IPS-18c (cell line): ENCODE measurements at regions not wholly inside any gene's neighbourhood (a gene's known extent, or its start where the extent isn't known, plus 50 kb on each side); places are given as distances from the start of the nearest gene placed in this dataset.
"Not testable (repeated sequence)": the region's sequence is repeated elsewhere in the genome, so short reads cannot be mapped to it uniquely, and the experiment has no call there.

Source experiments
- H3K4me3 ChIP-seq: 2 replicates; pipeline ENCODE4 v1.7.0; 2013; ENCODE audit warnings: low read depth, mild to moderate bottlenecking, low read length, moderate library complexity; ENCODE audit not compliant: insufficient read depth
- H3K9me3 ChIP-seq: one replicate; pipeline ENCODE4 v1.6.1; 2013; ENCODE audit warnings: mild to moderate bottlenecking, low read length, moderate library complexity; ENCODE audit not compliant: control insufficient read depth, insufficient read depth

- H3K9me3 ChIP-seq: no peaks in the 10 kb centered on the region
Measured at GRCh38 chr10:7108141-7108540, 302.7 kb downstream of the SFMBT2 start.

GRCh38 chr10:7107285-7107684 lies 303.5 kb downstream of the SFMBT2 start:
- Histone ChIP-seq H3K9me3 (no peaks in the 10 kb centered on the region), H3K4me3 (no peak overlapping the region)

More at GRCh38 chr10:7108141-7108540, 302.7 kb downstream of the SFMBT2 start:
- no peak overlapping the region for H3K4me3 ChIP-seq

DNA sequence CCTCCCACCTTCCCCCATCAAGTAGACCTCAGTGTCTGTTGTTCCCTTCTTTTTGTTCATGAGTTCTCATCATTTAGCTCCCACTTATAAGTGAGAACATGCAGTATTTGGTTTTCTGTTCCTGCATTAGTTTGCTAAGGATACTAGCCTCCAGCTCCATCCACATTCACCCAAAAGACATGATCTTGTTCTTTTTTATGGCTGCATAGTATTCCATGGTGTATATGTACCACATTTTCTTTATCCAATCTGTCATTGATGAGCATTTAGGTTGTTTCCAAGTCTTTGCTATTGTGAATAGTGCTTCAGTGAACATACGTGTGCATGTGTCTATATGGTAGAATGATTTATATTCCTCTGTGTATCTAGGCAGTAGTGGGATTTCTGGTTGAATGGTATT lies 306.5 kb downstream of the SFMBT2 start:
- H3K9me3 ChIP-seq, H3K4me3 ChIP-seq: not testable (repeated sequence)

DNA sequence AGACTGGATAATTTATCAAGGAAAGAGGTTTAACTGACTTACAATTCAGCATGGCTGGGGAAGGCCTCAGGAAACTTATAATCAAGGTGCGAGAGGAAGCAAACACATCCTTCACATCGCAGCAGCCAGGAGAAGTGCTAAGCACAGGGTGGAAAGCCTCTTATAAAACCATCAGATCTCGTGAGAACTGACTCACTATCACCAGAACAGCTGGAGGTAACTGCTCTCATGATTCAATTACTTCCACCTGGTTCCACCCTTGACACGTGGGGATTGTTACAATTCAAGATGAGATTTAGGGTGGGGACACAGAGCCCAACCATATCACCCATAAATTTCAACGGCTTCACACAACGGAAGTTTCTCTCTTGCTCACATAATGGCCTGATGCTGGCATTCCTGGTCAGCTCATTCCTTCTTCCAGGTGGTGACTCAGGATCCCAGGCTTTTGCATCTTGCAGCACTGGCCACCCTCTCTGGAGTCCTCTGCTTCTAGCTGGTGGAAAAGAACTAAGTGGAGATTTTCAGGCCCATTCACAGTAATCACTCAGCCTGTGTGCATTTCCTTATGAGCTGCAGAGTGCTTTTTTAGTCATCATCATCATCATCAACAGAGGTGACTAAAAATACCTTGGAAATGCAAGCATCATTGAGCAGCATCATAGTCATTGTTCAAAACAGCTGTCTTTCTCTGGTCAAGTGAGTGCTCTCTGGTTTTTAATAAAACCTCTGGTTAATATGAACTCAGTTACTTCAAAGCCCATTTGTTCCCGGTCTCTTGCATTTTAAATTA lies 308.1 kb downstream of the SFMBT2 start:
- Histone ChIP-seq H3K9me3 (no peaks in the 10 kb centered on the region), H3K4me3 (no peak overlapping the region)

- Histone ChIP-seq H3K4me3 (no peak overlapping the region), H3K9me3 (no peaks in the 10 kb centered on the region)
Measured at GRCh38 chr10:7102084-7102483, 308.8 kb downstream of the SFMBT2 start.

DNA sequence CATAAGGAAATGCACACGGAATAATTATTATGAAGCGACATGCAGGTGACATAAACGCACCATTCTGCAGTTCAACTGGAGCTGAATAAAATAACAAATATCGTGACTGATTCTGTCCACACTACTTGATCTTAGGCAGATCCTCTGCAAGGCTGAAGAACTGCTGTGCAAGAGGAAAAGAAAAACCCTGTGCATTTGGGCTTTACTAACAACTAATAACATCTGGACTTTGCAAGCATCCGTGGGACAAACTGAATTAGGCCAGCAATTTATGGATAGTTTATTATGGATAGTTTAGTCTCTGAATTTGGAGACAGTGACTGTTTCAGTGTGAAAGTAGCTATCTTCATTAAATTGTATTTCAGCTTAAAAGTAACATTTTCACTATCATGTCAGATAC lies 309.4 kb downstream of the SFMBT2 start:
- no peaks in the 10 kb centered on the region for H3K9me3 ChIP-seq
- no peak overlapping the region for H3K4me3 ChIP-seq

- H3K4me3 ChIP-seq: no peak overlapping the region
Measured at GRCh38 chr10:7100032-7100702, 310.7 kb downstream of the SFMBT2 start.

DNA sequence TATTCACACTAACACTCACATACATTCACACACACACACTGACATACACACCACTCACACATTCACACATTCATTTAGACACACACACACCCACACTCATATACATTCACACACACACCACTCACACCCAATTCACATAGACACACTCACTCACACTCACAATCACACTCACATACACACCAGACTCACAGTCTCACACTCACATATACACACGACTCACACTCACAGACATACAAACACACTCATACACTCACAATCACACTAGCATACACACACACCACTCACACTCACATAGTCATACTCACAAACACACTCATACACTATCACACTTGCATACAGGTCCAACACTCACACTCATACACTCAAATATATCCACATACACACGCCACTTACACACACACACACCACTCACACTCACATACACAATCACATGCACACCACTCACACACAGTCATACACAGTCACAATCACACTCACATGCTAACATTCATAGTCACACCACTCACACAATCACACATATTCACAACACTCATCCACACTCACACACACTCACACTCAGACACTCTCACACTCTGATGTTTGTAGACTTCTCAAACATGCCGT lies 312.6 kb downstream of the SFMBT2 start:
- H3K9me3 ChIP-seq: no peaks in the 10 kb centered on the region
- H3K4me3 ChIP-seq: no peak overlapping the region

More at GRCh38 chr10:7100032-7100702, 310.7 kb downstream of the SFMBT2 start:
- no peaks in the 10 kb centered on the region for H3K9me3 ChIP-seq

DNA sequence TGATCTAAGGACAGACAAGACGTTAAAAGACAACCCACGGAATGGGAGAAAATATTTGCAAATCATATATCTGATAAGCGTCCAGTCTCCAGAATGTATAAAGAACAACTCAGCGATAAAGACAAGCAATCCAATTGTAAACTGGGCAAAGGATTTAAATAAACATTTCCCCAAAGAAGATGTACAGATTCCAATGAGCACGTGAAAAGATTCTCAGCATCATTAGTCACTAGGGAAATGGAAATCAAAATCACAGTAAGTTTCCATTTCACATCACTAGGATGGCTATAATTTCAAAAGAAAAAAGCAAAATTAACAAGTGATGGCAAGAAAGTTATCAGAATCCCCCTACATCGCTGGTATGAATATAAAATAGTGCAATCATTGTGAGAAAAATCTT lies 316.1 kb downstream of the SFMBT2 start:
- no peak overlapping the region for H3K4me3 ChIP-seq
- H3K9me3 ChIP-seq: no peaks in the 10 kb centered on the region

- no peak overlapping the region for H3K4me3 ChIP-seq
- no peaks in the 10 kb centered on the region for H3K9me3 ChIP-seq
Measured at GRCh38 chr10:7093368-7093767, 317.5 kb downstream of the SFMBT2 start.

GRCh38 chr10:7092603-7093002 lies 318.2 kb downstream of the SFMBT2 start:
- H3K4me3 ChIP-seq: no peak overlapping the region
- H3K9me3 ChIP-seq: no peaks in the 10 kb centered on the region

- Histone ChIP-seq H3K4me3 (no peak overlapping the region), H3K9me3 (no peaks in the 10 kb centered on the region)
Measured at GRCh38 chr10:7090529-7090928, 320.3 kb downstream of the SFMBT2 start.

- Histone ChIP-seq H3K4me3 (no peak overlapping the region), H3K9me3 (no peaks in the 10 kb centered on the region)
Measured at GRCh38 chr10:7085913-7086589, 324.8 kb downstream of the SFMBT2 start.

DNA sequence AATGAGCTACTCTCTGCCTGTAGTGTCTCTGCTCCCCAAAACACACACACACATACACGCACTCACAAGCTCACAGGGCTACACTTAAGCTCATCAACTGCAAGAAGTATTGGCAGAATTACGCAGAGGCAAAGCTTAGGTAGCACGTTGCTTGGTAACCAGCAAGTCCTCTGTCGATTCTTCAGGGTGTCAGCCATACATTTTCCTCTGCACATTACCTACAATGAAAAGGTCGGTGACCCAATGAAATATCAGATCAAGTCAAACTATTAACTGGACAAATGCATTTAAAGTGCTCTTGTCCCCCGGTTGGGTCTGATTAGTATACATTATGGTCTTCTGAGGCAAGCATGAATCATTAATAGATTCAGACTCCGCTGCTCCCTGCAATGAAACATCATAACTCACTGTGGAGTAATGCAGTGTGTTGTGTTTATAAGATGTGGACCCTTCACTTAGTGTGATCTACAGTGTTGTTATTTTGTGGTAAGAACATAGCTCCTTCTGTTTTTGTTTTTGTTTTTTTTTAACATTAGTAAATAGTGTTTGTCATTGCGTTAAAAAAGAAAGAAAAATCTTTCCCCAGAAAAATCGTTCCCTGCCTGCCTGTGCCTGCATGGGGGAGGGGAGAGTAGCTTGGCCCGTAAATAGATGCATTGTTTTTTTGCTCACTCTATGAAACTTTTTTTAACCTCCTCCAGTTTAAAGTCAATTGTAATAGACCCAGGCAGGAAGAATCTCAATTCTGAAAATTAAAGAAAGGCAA lies 325.5 kb downstream of the SFMBT2 start:
- H3K9me3 ChIP-seq: no peaks in the 10 kb centered on the region
- no peak overlapping the region for H3K4me3 ChIP-seq

DNA sequence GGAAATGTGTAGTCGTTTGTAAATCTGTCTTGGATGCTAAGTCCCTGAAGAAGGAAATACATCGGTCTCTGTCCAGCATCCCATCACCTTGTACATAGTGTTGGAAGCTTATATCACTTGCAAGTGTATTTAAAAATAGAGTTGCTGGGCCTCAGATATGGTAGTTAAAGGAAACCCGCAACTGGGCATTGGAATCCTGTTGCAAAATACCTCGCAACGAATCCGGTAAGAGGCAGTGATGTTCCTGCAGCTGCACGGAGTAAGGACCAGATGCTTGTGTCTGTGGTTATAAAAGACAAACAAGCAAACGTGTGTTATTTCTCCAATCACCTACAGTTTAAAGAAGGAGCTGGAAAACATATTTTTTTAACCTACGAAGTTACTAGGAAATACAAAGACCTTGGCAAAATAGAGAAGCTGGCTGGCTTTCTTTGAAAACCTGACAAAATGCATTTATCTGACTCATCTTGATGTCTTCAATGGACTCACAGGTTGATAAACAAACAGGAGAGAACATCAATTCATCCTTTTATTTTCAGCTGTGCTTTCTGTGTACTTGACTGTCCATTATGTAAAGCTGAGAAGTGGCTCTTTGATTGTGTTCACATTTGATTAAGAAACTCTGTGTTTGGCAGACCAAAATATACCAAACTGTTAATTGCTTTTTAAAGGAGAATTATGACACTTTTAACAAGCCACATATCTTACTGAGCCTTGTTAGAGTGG lies 326.4 kb downstream of the SFMBT2 start:
- Histone ChIP-seq H3K9me3 (no peaks in the 10 kb centered on the region), H3K4me3 (no peak overlapping the region)

- Histone ChIP-seq H3K9me3 (no peaks in the 10 kb centered on the region), H3K4me3 (no peak overlapping the region)
Measured at GRCh38 chr10:7082967-7083366, 327.9 kb downstream of the SFMBT2 start.
